SKM-1 treated with dmso at 0.1 percent for 144 hours (cell line): ENCODE measurements at regions not wholly inside any gene's neighbourhood (a gene's known extent, or its start where the extent isn't known, plus 50 kb on each side); places are given as distances from the start of the nearest gene placed in this dataset.
"Not testable (repeated sequence)": the region's sequence is repeated elsewhere in the genome, so short reads cannot be mapped to it uniquely, and the experiment has no call there.

Experiments
- DNase-seq: peaks from one replicate; lab custom pipeline; 2025; ENCODE audit not compliant: unreplicated experiment; lab: John Stamatoyannopoulos, UW

GRCh38 chr12:4158306-4158705, 115.3 kb upstream of the CCND2 start:
- DNase-seq: no peak

GRCh38 chr12:4157122-4157521, 116.4 kb upstream of the CCND2 start:
- no peak for DNase-seq

GRCh38 chr12:4156317-4156716, 117.2 kb upstream of the CCND2 start:
- no peak for DNase-seq

GRCh38 chr12:4154672-4155225, 118.8 kb upstream of the CCND2 start:
- no peak for DNase-seq

GRCh38 chr12:4153343-4153892, 120.1 kb upstream of the CCND2 start:
- DNase-seq: no peak

GRCh38 chr12:4152145-4152795, 121.3 kb upstream of the CCND2 start:
- DNase-seq: no peak

GRCh38 chr12:4151362-4152121, 122.0 kb upstream of the CCND2 start:
- DNase-seq: no peak

GRCh38 chr12:4150355-4150754, 123.2 kb upstream of the CCND2 start:
- DNase-seq: not testable (repeated sequence)

- no peak for DNase-seq
These were observed 125.0 kb upstream of the CCND2 start for GRCh38 chr12:4148418-4149056.

GRCh38 chr12:4147031-4147481, 126.5 kb upstream of the CCND2 start:
- no peak for DNase-seq

- DNase-seq: no peak
These were observed 127.3 kb upstream of the CCND2 start for GRCh38 chr12:4145990-4146859.

GRCh38 chr12:4144676-4145075, 128.9 kb upstream of the CCND2 start:
- no peak for DNase-seq

GRCh38 chr12:4143896-4144295, 129.7 kb upstream of the CCND2 start:
- no peak for DNase-seq

- no peak for DNase-seq
These were observed 132.0 kb upstream of the CCND2 start for GRCh38 chr12:4141348-4142270.

GRCh38 chr12:4140581-4141301, 132.8 kb upstream of the CCND2 start:
- DNase-seq: no peak

- no peak for DNase-seq
These were observed 134.4 kb upstream of the CCND2 start for GRCh38 chr12:4139191-4139590.

GRCh38 chr12:4138532-4138931, 135.0 kb upstream of the CCND2 start:
- DNase-seq: not testable (repeated sequence)

GRCh38 chr12:4138051-4138450, 135.5 kb upstream of the CCND2 start:
- DNase-seq: no peak

GRCh38 chr12:4137441-4137840, 136.1 kb upstream of the CCND2 start:
- no peak for DNase-seq
